ENCODE measurements at regions not wholly inside any gene's neighbourhood (a gene's known extent, or its start where the extent isn't known, plus 50 kb on each side); places are given as distances from the start of the nearest gene placed in this dataset.

DNA sequence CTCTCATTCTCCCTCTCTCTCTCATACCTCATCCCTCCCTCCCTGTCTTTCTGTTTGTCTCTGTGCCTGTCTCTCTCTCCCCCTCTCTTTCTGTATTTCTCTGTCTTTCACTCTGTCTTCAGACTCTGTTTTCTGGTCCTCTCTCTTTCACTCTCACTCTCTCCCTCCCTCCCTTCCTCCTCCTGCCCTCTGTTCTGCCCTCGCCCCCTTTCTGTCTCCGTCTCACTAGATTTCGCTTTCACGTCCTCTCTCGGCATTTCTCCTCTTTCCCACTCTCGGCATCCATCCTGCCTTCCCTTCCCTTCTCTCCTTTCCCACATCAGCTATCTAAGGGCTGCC, 183.0 kb downstream of the PHETA1 start:
- Histone ChIP-seq H3K27ac (ENCODE audit: low read length in 2 of 2) (no peak overlapping the region), H3K4me3 (ENCODE audit: control extremely low read depth in 1 of 5, extremely low read depth in 1 of 5, insufficient read depth in 1 of 5, low read depth in 2 of 5, low read length in 4 of 5) (no peak overlapping the region), H3K9me3 (ENCODE audit: control extremely low read depth in 1 of 3, control insufficient read depth in 2 of 3, insufficient read depth in 1 of 3, low read length in 2 of 3) (no peaks in the 10 kb centered on the region), H3K4me2 (replicated peaks; ENCODE audit: low read depth, low read length, poor library complexity, severe bottlenecking) (no peak overlapping the region), H3K79me2 (ENCODE audit: control insufficient read depth, insufficient read depth, low read length) (no peaks in the 10 kb centered on the region), H2AFZ (ENCODE audit: insufficient read depth, low read depth, low read length, poor library complexity, severe bottlenecking) (no peak overlapping the region), H3K27me3 (replicated peaks in 1 of 4; ENCODE audit: control extremely low read depth in 1 of 4, control insufficient read depth in 3 of 4, insufficient read depth in 4 of 4, low read length in 3 of 4) (peaks cover 0 to 13% (median 2%) of the 10 kb centered on the region in 4 experiments), H3K36me3 (replicated peaks in 1 of 2; ENCODE audit: control extremely low read depth in 1 of 2, control insufficient read depth in 1 of 2, extremely low read depth in 1 of 2, insufficient read depth in 2 of 2, low read length in 1 of 2) (no peaks in the 10 kb centered on the region), H3K9ac (ENCODE audit: low read length) (no peak overlapping the region), H4K20me1 (ENCODE audit: control insufficient read depth, insufficient read depth, low read length, poor library complexity, severe bottlenecking) (no peaks in the 10 kb centered on the region), H3K4me1 (ENCODE audit: control insufficient read depth in 2 of 2, insufficient read depth in 2 of 2, low read length in 2 of 2) (no peaks in the 10 kb centered on the region)
- 98% methylated on average over 6 of the region's 6 CpGs for WGBS (ENCODE audit: insufficient coverage)
- Mint-ChIP-seq H3K27me3 (peaks cover 37% of the 10 kb centered on the region), H3K9me3 (ENCODE audit: insufficient read depth) (peaks cover 6% of the 10 kb centered on the region), H3K27ac (no peak overlapping the region), H3K4me1 (no peaks in the 10 kb centered on the region), H3K4me3 (no peak overlapping the region)
- DNase-seq (no peak), ATAC-seq (ENCODE audit: low read depth) (no peak)
- TF ChIP-seq EZH2 (IDR thresholded peaks at IDR 0.05; ENCODE audit: borderline replicate concordance, insufficient read depth, low read depth, low read length, poor library complexity, severe bottlenecking) (no peak), CTCF (IDR thresholded peaks at IDR 0.05) (no peak)
- CTCF ChIA-PET, result no interaction called here
- intact Hi-C loops (cut with micrococcal nuclease), result no loop called here
- POLR2A ChIA-PET, result no interaction called here

DNA sequence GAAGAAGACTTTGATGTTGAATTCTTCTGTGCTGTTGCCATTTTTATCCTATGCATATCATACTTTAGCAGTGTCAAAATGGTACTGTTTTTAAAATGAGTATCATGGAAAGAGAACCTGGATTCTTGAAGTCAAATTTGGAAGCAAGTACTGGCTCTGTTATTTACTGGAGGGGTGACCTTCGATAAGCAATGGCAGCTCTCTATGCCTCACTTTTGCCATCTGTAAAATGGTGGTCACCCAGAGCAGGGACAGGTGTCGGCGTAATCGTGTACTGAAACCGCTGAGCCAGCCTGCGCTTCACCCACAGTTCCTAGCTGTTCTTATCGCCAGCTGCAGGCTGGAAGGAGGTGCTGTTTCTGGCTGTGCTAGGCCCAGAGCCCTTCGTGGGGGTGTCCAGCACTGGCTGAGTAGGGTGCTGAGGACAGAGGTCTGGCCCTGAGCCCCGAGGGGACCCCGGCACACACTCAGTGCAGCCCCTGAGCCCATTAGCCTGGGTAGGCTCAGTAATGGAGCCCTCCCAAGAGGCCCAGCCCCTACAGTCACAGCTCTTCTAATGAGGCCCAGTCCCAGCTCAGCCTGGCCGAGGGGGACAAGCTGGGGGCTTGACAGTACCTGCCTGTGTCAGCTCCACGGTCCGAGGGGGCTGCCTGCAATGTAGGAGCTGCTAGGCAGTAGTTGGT, 183.5 kb downstream of the PHETA1 start:
- H3K36me3 ChIP-seq (replicated peaks in 1 of 2; ENCODE audit: control extremely low read depth in 1 of 2, control insufficient read depth in 1 of 2, extremely low read depth in 1 of 2, insufficient read depth in 2 of 2, low read length in 1 of 2), result no peaks in the 10 kb centered on the region
- peaks cover 37% of the 10 kb centered on the region for H3K27me3 Mint-ChIP-seq
- no peak overlapping the region for H3K27ac Mint-ChIP-seq
- H3K27me3 ChIP-seq (replicated peaks in 1 of 4; ENCODE audit: control extremely low read depth in 1 of 4, control insufficient read depth in 3 of 4, insufficient read depth in 4 of 4, low read length in 3 of 4), result peaks cover 0 to 18% (median 4%) of the 10 kb centered on the region in 4 experiments
- H3K27ac ChIP-seq (ENCODE audit: low read length in 2 of 2), result no peak overlapping the region
- no peak overlapping the region for H3K4me3 Mint-ChIP-seq
- ChIA-PET CTCF (no interaction called here), POLR2A (no interaction called here)
- no peaks in the 10 kb centered on the region for H3K4me1 ChIP-seq (ENCODE audit: control insufficient read depth in 2 of 2, insufficient read depth in 2 of 2, low read length in 2 of 2)
- peaks cover 6% of the 10 kb centered on the region for H3K9me3 Mint-ChIP-seq (ENCODE audit: insufficient read depth)
- no peak overlapping the region for H3K4me2 ChIP-seq (replicated peaks; ENCODE audit: low read depth, low read length, poor library complexity, severe bottlenecking)
- H3K4me3 ChIP-seq (ENCODE audit: control extremely low read depth in 1 of 5, extremely low read depth in 1 of 5, insufficient read depth in 1 of 5, low read depth in 2 of 5, low read length in 4 of 5), result no peak overlapping the region
- H3K9ac ChIP-seq (ENCODE audit: low read length), result no peak overlapping the region
- H2AFZ ChIP-seq (ENCODE audit: insufficient read depth, low read depth, low read length, poor library complexity, severe bottlenecking), result no peak overlapping the region
- H4K20me1 ChIP-seq (ENCODE audit: control insufficient read depth, insufficient read depth, low read length, poor library complexity, severe bottlenecking), result no peaks in the 10 kb centered on the region
- intact Hi-C loops (cut with micrococcal nuclease), result no loop called here
- H3K79me2 ChIP-seq (ENCODE audit: control insufficient read depth, insufficient read depth, low read length), result no peaks in the 10 kb centered on the region
- H3K9me3 ChIP-seq (ENCODE audit: control extremely low read depth in 1 of 3, control insufficient read depth in 2 of 3, insufficient read depth in 1 of 3, low read length in 2 of 3), result no peaks in the 10 kb centered on the region
- ATAC-seq (ENCODE audit: low read depth) (no peak), DNase-seq (no peak)
- TF ChIP-seq EZH2 (IDR thresholded peaks at IDR 0.05; ENCODE audit: borderline replicate concordance, insufficient read depth, low read depth, low read length, poor library complexity, severe bottlenecking) (no peak), CTCF (IDR thresholded peaks at IDR 0.05) (no peak)
- H3K4me1 Mint-ChIP-seq, result no peaks in the 10 kb centered on the region
- WGBS (ENCODE audit: insufficient coverage), result 87% methylated on average over 13 of the region's 13 CpGs
